Stimulated activated CD4-positive, alpha-beta T cell treated with anti-CD3 and anti-CD28 coated beads, Interleukin-12 subunit alpha, Interleukin-12 subunit beta, amount 100 ng/mL, for 48 hours (primary cell): ENCODE measurements at regions not wholly inside any gene's neighbourhood (a gene's known extent, or its start where the extent isn't known, plus 50 kb on each side); places are given as distances from the start of the nearest gene placed in this dataset.

Experiments used
- DNase-seq, 3 donors: peaks; one replicate each; pipeline ENCODE4 v3.0.0-alpha.2; 2020; ENCODE audit warnings: low read depth in 2 of 3, low spot score in 1 of 3

DNA sequence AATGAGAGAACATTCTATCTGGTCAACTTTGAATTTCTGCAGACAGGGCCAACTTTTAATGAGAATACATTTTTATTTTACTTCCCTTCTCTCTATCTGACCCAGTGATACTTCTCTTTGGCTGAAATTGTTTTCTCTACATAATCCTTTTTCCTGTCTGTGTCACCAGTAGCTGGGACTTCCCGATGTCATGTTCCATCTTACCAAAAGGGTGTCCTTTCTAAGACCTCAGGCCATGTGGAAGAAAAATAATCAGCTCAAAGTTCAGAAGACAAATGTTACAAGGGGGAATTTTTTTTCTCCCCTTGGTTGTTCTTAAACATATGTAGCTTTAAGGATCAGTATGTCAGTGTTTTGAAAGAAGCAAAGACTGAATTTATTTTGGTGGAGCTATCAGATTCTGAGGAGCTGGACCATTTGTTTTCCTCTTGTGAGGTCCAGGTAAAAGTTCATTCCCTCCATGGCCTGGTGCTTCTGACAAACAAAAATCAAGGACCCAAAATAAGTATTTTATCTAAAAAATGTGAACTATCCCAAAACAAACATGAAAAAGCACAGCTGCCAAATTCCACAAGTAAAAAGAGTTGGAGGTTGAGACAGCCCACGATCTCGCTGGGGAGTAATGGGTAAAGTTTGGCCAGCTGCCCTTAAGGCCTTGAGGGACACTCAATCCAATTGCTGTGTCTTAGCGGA lies 859.4 kb upstream of the NR2F2 start:
- DNase-seq, result no peak

DNA sequence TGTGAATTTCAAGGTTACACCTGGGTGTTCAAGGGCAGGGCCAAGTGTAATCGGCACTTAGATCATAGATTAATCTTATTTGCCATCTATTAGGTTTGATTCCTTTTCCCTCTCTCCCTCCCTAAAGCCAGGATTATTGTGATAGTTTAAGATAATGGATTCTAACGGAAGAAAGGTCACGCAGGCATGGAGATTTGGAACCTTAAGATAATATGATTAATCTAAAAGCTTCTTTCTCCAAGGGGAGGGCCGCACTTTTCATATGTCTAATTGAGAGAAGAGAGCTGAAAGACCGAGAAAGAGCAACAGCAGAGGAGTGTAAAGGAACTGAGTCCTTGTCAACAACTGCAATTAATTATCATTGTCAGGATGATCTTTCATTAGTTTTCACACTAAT lies 858.8 kb upstream of the NR2F2 start:
- DNase-seq, result no peak

DNA sequence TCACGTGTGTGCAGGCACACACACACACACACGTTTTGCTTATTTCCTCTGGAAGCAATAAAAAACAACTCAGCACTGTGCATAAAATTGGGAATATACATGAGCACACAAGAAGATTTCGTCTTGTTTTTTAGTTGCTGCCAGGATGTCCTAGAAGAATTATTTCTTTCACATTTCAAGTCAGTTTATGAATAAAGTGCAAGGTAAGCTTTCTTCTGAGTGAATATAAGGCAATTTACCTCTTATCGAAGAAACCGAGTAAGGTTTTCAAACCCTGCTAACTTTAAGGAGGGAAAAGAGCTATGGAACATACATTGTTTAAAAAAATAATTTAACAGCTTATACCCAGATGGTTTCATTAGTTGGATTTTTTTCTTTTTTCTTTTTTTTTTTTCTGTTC lies 855.4 kb upstream of the NR2F2 start:
- no peak for DNase-seq

DNA sequence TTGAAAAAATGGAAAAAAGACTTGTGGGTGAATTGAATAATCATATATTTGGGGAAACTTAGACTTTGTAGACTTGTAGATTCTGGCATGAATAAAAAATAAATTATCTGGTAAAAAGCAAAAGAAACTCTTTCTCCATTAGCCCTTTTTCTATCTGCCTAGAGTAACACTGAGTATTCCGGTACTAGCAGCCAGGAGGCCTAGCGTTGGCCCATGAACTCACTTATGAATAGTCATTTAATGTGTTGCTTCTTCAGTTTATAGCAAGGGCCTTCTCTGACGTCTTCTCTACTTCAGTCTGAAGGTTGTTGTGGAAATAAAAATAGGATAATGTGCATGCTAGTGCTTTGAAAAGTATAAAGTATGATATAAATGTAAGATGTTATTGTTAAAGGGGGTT lies 851.2 kb upstream of the NR2F2 start:
- no peak for DNase-seq

DNA sequence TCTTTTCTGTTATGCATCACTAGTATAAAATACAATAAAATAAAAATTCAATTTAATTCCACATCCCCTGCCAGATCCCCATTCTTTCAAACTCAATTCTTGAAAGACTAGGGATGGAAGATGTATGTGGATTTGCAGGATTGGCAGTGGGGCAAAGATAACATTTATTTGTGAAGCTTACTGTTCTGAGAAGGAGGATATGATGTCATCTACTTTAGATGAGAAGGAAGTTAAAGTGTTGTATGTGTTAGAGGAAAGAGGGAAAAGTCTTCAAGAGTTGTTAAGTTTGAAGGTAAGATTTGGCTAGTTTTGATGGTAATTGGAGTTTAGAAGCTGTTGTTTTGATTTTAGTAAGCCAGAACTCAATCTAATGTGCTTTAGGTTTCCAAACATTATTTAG lies 845.1 kb upstream of the NR2F2 start:
- no peak for DNase-seq

DNA sequence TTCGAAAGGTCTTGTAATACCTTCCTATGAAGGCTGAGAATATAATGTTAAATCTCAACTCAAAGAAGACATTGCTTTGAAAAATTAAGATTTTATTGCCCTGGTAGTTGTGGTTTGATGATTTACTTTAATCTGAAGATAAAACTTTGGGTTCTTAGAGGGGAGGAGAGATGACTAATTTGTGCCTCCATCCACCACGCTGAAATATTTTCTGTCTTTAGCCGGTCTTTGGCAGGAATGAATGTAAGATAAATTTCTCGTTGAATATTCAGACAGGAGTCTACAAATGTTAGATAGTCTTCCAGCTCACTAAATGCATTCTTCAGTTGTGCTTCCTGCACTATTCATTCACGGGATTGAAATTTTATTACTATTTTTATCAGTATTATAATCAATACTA lies 844.3 kb upstream of the NR2F2 start:
- DNase-seq, result no peak

DNA sequence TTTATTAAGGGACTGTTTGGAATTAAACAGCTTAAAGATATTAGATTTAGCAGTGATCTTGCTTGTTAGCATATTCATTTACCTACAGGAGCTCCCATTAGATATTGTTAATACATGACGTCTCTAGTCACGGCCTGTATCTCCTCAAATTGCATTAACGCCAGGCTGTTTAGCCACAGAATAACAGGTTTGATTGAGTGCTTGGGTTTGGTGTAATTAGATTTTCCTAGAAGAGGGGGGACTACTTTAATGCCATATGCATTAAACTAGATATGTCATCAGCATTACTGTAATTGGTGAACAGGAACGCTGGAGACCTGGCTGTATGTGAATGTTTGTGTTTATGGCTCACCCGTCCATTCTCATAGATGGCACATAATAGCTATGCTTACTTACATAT lies 841.4 kb upstream of the NR2F2 start:
- DNase-seq, result no peak

DNA sequence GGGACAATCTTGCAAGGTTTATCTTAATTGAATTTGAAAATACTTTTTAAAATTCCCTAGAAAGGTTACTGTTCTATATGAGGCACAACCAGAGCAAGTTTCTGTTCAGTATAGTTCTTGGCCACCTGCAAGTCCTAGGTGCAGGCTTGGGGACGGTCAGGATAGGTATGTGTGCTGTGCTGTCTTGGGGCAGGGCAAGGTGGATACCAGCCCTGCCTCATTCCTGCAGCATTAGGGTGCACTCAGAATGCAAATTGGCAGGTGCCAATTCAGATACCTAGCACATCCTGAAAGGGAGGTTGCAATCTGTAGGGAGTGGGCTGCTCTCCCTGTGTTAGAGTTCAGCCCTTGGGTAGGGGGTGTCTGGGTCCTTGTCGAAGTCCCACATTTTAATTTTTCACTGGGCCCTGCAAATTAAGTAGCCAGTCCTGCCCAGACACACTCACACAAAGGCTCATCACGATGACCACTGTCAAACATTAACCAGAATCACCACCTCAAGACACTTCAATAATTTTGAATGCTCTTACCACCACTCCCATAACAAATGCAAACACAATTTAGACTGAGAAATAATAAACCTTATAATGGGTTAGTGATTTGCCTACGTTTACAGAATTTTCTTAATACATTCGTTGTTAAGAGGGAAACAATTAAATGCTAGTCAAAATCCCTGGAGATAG lies 838.0 kb upstream of the NR2F2 start:
- DNase-seq, result no peak

DNA sequence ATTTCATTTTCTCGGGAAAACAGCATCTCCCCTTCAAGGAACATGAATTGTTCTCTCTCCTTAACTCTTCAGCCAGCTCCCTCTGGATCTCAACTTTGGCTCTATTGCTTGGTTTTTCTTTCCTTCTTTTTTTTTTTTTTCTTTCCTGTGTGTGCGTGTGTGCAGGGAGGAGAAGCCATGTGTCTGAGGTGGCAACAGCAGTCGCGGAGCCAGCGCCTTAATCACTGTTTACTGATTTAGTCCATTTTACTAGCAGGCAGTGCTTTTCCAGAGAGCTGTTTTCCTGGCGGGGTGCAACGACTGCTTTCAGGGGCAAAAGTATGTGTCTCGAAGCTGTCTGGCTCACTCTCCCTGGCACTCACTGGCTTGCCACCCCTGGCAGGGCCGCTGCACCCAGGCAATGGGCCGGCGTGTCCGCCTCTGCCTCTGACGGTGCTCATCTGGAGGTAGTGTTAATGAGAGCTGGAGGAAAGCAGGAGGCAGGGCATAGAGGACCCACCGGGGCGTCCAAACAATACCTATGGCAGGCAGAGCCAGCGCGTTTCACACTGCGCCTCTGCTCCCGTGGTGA lies 835.4 kb upstream of the NR2F2 start:
- DNase-seq, result no peak

DNA sequence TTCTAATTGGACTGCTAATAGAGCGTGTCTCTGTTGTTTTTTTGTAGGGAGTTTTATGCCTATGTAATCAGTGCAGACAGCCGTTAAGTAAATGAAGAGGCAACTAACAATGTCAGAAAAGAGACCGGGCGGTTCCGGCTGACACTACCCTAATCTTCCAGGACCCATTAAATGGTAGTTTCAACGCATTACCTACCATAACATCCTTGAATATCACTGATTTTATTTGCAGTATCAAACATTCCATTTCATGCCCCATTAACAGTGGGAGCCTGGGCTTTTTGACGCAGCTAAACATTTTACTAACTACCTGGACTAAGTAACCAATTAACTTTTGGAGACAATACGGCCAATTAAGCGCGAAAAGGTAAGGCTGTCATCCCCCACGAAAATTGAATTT lies 832.9 kb upstream of the NR2F2 start:
- no peak for DNase-seq

DNA sequence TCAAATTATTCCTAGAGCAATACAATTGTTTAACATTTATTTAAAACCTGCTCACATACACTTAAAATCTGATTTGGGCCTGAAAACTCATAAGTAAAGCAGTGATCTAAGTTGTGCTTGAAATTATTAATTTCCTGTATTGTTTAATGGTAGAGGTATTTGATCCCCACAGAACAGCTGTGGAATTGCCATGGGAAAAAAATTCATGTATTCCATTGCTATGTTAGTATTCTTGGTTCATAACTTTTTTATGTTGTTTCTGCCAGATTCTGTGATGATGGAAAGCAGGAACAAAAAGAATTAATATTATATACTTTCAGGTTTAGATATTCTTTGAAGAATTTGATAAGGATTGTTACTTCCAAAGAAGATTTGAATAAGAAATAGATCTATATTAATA lies 831.5 kb upstream of the NR2F2 start:
- DNase-seq, result no peak

DNA sequence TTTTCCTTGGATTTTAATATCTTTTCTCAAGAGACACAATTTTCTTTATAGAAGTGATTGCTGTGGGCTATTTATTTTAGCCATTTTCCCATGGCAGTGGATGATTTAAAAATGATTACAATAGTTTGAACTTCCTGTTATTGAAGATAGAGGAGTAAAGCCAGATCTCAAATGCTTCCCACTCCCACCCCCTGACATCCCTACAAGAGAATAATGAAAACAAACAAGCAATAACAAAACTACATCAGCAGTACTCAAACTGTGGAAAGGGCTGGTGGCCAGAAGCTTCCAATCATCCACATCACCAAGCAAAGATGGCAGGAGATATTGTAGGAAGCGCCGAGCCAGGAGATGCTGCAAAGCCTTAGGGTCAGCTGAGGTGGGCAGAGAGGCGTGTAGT lies 831.1 kb upstream of the NR2F2 start:
- DNase-seq, result no peak

DNA sequence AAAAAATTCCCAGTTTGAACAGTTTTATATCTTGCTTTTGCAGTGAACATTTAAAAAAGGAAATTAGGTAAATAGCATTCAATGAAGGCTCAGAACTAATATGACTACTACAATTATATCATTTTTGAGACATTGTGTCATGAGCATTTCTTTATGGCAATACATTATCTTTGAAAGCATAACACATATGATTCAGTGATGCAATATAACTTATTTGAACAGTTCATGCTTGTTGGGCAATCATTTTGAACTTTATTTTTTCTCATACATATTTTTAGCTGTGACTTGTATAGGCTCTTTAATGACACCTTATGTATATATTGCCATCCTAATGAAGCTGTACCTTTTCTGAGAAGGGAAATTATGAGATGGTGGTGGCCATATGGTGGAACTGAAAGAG lies 828.6 kb upstream of the NR2F2 start:
- no peak for DNase-seq

DNA sequence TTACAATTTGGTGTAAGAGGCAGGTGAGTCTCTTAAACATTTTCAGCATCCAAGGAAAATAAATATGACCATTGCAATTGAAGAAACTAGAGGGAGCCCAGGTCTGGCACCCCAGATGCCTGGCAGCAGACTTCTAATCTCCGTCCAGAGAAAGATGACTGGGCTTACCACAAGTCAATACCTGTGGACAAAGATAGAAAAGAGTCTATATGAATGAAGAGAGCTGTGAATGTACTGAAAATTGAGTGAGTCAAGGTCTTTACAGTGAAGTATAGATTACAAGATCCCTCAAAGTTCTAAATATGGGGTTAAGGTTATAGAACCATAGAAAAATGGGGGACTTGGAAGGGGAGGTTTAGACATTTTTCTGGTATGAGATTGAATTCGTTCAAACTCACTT lies 827.4 kb upstream of the NR2F2 start:
- DNase-seq, result no peak

DNA sequence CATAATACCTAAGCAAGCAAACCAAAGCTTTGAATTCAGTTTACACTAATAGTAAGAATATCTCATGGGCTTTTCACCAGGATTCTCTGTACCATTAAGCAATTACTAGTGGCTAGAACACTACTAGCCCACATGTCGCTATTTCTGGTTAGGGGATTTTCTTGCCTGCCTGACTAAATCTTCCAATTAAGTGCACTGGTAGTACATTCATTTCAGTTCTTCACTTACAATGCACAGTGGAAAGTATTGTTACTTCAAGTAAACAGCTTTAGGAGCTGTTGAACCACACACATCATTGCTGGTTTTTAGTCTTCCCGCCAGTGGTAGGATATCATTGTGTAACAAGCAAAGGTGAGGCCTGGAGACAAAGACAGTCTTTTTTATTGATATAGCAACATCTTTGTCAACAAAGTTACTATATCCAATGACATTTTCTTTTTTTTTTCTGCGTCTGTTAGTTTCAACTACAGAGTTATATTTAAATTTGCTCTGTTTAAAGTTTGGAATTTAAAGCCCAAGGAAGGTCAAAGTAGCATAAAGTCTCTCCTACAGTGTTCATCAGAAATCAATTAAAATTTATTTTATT lies 826.8 kb upstream of the NR2F2 start:
- DNase-seq, result peak in 1 of 3 donors; percentile 1

DNA sequence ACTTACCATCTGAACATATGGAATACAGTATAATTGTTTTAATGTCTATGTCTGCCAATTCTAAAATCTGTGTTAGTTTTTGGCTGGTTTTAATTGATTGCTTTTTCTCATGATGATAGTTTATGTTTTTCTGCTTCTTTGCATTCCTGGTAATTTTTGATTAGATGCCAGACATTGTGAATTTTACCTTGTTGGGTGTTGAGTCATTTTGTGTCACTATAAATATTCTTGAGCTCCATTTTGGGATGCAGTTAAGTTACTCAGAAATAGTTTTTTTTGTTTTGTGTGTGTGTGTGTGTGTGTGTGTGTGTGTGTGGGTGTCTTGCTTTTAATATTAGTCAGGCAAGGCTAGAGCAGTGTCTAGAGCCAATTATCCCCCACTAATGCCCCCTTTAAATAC lies 818.8 kb upstream of the NR2F2 start:
- no peak for DNase-seq

DNA sequence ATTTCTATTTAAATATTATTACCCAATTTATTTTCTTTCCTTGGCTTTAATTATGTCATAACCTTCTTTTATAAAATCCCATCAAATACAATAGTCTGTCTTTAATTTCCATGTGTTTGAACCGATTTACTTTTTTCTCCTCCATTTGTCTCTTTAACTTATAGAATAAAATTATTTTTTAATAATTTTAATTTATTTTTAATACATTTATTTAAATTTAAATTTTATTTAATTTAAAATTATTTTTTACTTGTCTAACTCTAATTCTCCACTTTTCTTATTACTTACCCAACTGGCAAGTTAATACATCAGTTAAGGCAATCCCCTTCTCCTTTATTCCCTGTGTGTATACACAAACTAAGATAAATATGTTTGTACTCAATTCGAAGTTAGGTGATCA lies 817.6 kb upstream of the NR2F2 start:
- no peak for DNase-seq

DNA sequence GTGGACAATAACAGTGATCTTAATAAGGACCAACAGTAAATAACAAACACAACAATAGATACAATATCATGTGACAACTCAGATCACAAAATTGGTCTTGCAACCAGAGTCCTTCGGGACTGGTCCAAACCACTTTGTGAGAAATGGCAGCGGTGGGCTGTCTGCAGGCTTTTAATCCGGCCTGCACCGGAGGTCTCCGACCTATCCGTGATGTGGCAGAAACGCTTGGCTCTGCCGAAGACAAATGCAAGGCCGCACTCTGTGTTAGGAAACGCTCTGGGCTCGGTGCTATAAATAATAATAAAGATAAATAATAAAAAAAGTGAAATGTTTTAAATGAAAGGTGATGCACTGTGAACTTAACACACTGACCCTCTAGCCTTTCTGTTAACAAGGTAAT lies 810.6 kb upstream of the NR2F2 start:
- no peak for DNase-seq

DNA sequence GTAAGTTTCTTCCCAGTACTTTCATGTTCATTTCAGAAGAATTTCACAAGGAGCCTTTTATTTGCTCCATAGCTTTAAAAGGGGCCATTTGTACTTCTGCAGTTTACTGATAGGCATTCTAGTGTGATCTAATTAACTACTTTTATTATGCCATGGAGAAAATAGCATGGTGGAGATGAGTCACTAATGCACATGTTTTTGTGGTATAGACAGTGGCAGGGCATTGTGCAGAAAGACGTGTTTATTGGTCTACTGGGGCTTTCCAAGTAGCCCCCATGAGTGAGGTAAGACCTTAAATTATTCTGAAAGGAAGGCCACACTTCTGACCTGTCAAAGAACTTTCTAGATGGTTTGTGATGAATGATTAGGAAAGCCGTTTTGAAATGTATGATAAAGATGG lies 810.0 kb upstream of the NR2F2 start:
- DNase-seq, result no peak

DNA sequence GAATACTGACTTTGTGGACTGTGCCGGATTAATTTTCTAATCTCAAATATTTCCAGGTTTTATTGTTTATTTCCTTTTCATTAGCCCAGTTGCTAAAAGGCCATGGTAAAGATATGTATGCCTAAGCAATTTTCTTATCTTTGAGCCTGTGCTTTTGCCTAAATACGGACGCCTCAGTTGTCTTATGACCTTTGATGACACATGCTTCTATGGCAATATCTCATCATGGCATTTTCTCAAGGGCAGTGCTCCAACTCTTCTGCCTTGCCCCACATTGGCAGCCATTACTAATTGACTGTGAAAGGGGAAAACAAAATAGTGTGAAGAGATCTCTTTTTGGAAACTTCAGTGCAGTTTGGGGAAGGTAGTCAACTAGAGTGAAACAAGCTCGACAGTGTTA lies 809.6 kb upstream of the NR2F2 start:
- no peak for DNase-seq

DNA sequence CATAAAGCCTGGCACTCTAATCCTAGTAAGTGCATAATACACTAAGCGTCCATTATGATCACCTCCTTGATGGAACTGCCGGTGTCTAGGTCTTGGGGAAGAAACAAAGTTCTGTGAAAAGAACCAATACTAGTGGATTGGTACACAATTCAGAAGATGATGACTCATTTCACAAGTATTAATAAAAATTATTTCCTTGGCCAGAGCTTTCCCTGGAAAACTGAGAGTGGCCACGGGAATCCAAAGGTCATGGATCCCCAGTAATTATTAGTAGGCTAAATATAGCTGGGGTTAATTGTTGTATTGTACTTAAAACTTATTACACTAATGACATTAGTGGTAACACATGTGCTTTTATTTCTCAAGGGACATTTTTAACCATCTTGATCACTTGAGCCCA lies 808.0 kb upstream of the NR2F2 start:
- no peak for DNase-seq

DNA sequence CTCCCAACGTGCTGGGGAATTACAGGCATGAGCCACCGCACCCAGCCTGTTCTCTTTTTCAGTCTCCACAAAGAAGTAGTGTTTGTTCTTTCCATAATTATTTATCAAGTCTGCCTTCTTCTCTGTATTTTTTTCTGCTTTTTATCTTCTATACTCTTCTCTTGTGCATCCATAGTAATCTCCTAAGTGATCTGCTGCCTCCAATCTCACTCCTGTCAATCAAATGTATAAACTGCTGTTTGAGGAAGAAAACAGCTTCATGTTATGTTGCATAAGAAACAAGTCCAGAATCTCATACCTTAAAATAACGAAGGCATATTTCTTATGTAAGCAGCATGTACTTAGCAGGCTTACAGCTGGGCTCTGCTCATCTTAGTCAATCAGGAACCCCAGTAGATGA lies 801.6 kb upstream of the NR2F2 start:
- DNase-seq, result no peak

DNA sequence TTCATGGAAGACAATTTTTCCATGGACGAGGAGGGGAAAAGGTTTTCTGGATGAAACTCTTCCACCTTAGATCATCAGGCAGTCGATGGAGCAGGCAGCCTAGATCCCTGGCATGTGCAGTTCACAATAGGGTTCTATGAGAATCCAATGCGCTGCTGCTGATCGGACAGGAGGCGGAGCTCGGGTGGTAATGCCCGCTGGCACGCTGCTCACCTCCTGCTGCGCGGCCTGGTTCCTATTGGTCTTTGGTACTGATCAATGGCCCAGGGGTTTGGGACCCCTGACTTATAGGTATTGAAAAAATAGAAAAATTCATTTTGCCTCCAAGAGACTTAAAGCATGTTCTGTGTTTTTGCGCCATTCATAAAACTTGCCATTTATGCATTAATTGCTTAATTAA lies 793.9 kb upstream of the NR2F2 start:
- no peak for DNase-seq
